ENCODE measurements at regions not wholly inside any gene's neighbourhood (a gene's known extent, or its start where the extent isn't known, plus 50 kb on each side); places are given as distances from the start of the nearest gene placed in this dataset.

DNA sequence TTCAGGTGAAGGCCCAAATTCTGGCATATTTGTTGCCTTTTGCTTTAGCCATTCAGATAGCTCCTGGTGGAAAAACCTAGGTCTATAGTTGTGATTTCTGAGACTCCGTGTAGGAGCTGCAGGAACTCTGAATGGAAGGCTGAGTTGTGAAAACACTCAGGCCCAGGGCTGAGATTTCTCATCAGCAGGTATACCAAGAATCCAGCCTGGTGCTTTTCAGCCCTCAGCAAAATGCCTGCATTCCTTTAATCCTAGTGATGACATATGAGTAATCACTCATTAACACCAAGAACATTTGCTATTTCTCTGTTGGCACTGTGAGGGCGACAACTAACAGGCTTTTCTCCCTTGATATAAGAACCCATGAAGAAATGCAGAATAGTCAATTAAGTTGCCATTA lies 546.1 kb upstream of the MAN1A1 start:
- TF ChIP-seq, protein P1, sequence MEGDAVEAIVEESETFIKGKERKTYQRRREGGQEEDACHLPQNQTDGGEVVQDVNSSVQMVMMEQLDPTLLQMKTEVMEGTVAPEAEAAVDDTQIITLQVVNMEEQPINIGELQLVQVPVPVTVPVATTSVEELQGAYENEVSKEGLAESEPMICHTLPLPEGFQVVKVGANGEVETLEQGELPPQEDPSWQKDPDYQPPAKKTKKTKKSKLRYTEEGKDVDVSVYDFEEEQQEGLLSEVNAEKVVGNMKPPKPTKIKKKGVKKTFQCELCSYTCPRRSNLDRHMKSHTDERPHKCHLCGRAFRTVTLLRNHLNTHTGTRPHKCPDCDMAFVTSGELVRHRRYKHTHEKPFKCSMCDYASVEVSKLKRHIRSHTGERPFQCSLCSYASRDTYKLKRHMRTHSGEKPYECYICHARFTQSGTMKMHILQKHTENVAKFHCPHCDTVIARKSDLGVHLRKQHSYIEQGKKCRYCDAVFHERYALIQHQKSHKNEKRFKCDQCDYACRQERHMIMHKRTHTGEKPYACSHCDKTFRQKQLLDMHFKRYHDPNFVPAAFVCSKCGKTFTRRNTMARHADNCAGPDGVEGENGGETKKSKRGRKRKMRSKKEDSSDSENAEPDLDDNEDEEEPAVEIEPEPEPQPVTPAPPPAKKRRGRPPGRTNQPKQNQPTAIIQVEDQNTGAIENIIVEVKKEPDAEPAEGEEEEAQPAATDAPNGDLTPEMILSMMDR (conservative IDR thresholded peaks at IDR 0.05; ENCODE audit: low read depth in 2 of 2), result no peak
- TF ChIP-seq ZNF331 (CRISPR knock-in tag; IDR thresholded peaks at IDR 0.05; ENCODE audit: low read depth) (no peak), EZH2 (IDR thresholded peaks at IDR 0.05; ENCODE audit: low read depth, unreplicated experiment) (no peak)
- TF ChIP-seq, protein P2, sequence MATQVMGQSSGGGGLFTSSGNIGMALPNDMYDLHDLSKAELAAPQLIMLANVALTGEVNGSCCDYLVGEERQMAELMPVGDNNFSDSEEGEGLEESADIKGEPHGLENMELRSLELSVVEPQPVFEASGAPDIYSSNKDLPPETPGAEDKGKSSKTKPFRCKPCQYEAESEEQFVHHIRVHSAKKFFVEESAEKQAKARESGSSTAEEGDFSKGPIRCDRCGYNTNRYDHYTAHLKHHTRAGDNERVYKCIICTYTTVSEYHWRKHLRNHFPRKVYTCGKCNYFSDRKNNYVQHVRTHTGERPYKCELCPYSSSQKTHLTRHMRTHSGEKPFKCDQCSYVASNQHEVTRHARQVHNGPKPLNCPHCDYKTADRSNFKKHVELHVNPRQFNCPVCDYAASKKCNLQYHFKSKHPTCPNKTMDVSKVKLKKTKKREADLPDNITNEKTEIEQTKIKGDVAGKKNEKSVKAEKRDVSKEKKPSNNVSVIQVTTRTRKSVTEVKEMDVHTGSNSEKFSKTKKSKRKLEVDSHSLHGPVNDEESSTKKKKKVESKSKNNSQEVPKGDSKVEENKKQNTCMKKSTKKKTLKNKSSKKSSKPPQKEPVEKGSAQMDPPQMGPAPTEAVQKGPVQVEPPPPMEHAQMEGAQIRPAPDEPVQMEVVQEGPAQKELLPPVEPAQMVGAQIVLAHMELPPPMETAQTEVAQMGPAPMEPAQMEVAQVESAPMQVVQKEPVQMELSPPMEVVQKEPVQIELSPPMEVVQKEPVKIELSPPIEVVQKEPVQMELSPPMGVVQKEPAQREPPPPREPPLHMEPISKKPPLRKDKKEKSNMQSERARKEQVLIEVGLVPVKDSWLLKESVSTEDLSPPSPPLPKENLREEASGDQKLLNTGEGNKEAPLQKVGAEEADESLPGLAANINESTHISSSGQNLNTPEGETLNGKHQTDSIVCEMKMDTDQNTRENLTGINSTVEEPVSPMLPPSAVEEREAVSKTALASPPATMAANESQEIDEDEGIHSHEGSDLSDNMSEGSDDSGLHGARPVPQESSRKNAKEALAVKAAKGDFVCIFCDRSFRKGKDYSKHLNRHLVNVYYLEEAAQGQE (IDR thresholded peaks at IDR 0.05; ENCODE audit: unreplicated experiment), result no peak
